Endodermal cell (in vitro differentiated cells): ENCODE measurements at regions not wholly inside any gene's neighbourhood (a gene's known extent, or its start where the extent isn't known, plus 50 kb on each side); places are given as distances from the start of the nearest gene placed in this dataset.
"Not testable (repeated sequence)": the region's sequence is repeated elsewhere in the genome, so short reads cannot be mapped to it uniquely, and the experiment has no call there.

Experiments
- DNase-seq: peaks from one replicate; pipeline ENCODE4 v3.0.0-alpha.2; 2017
- H3K27ac ChIP-seq: 2 replicates; pipeline ENCODE4 v1.5.1; 2013; ENCODE audit warnings: mild to moderate bottlenecking, low read depth, low read length, moderate library complexity
- H3K27me3 ChIP-seq: 2 replicates; pipeline ENCODE4 v1.6.1; 2013; ENCODE audit warnings: mild to moderate bottlenecking, low read length, moderate library complexity; ENCODE audit not compliant: insufficient read depth, control insufficient read depth, poor library complexity, severe bottlenecking
- H3K36me3 ChIP-seq: 2 replicates; pipeline ENCODE4 v1.7.0; 2013; ENCODE audit warnings: mild to moderate bottlenecking, low read length, moderate library complexity; ENCODE audit not compliant: control insufficient read depth, insufficient read depth
- H3K4me1 ChIP-seq: one replicate; pipeline ENCODE4 v1.7.0; 2013; ENCODE audit warnings: low read length; ENCODE audit not compliant: control insufficient read depth, insufficient read depth
- H3K4me3 ChIP-seq: 2 replicates; pipeline ENCODE4 v1.5.1; 2013; ENCODE audit warnings: mild to moderate bottlenecking, low read length, moderate library complexity
- H3K9ac ChIP-seq: 2 replicates; pipeline ENCODE4 v1.6.1; 2013; ENCODE audit warnings: mild to moderate bottlenecking, low read length, moderate library complexity; ENCODE audit not compliant: poor library complexity, severe bottlenecking; ENCODE audit errors: extremely low read depth
- H3K9me3 ChIP-seq: 2 replicates; pipeline ENCODE4 v1.6.1; 2013; ENCODE audit warnings: mild to moderate bottlenecking, low read length, moderate library complexity; ENCODE audit not compliant: control insufficient read depth
- H3K27ac Mint-ChIP-seq: 2 replicates; pipeline ENCODE4 v1.8.0; 2020; ENCODE audit warnings: mixed read lengths
- H3K27me3 Mint-ChIP-seq: 2 replicates; pipeline ENCODE4 v1.8.0; 2021; ENCODE audit warnings: mild to moderate bottlenecking, mixed read lengths; ENCODE audit not compliant: insufficient read depth
- H3K36me3 Mint-ChIP-seq: 2 replicates; pipeline ENCODE4 v1.8.0; 2020; ENCODE audit warnings: low read depth, mixed read lengths
- H3K4me1 Mint-ChIP-seq: 2 replicates; pipeline ENCODE4 v1.8.0; 2020; ENCODE audit warnings: mixed read lengths
- H3K4me3 Mint-ChIP-seq: 2 replicates; pipeline ENCODE4 v1.8.0; 2020; ENCODE audit warnings: mild to moderate bottlenecking, moderate library complexity, mixed read lengths
- H3K9me3 Mint-ChIP-seq: 2 replicates; pipeline ENCODE4 v1.8.0; 2020; ENCODE audit warnings: mild to moderate bottlenecking, mixed read lengths
- WGBS, 2 experiments: methylation state at CpG; one replicate each; pipeline versions ENCODE4 v1.1.5 to v1.1.7; 2013; ENCODE audit warnings: missing lambda C conversion rate in 2 of 2, mixed read lengths in 1 of 2; ENCODE audit not compliant: insufficient coverage in 1 of 2, insufficient read length in 1 of 2; 5-methylcytosine and 5-hydroxymethylcytosine counted together
- TF ChIP-seq, protein P1 (sequence below): fragments of 200-600 bp; sonication (generic); conservative IDR thresholded peaks from 2 replicates; pipeline ENCODE4 v1.5.0; 2021; ENCODE audit warnings: antibody characterized with exemption, mild to moderate bottlenecking

DNA sequence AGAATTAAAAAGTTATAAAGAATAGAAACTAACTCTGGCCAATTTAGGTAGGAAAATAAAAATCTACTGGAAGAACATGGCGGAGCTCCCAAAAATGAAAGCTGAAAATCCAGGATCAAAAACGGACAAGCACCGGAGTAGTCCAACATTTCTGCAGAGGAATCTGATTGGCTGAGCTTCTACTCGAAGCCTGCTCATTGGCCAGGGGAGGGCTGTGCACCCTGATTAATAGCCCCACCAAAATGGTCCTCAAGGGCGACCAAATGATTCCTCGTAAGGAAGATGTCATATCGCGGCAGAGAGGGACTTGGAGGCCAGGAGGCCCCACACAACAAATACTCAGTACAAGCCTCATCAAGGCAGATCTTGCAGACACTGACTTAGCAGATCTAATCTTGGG, 900.7 kb downstream of the UQCRFS1 start:
- Histone ChIP-seq H3K27ac (no peak overlapping the region), H3K27me3 (no peaks in the 10 kb centered on the region), H3K9ac (no peak overlapping the region), H3K36me3 (no peaks in the 10 kb centered on the region), H3K4me1 (no peaks in the 10 kb centered on the region), H3K9me3 (no peaks in the 10 kb centered on the region), H3K4me3 (no peak overlapping the region)
- no peaks in the 10 kb centered on the region for H3K9me3 Mint-ChIP-seq
- WGBS, 2 experiments, result 95 to 98% methylated on average over 8 of the region's 8 CpGs
- no peaks in the 10 kb centered on the region for H3K36me3 Mint-ChIP-seq
- peaks cover 31% of the 10 kb centered on the region for H3K4me1 Mint-ChIP-seq
- TF ChIP-seq, protein P1, sequence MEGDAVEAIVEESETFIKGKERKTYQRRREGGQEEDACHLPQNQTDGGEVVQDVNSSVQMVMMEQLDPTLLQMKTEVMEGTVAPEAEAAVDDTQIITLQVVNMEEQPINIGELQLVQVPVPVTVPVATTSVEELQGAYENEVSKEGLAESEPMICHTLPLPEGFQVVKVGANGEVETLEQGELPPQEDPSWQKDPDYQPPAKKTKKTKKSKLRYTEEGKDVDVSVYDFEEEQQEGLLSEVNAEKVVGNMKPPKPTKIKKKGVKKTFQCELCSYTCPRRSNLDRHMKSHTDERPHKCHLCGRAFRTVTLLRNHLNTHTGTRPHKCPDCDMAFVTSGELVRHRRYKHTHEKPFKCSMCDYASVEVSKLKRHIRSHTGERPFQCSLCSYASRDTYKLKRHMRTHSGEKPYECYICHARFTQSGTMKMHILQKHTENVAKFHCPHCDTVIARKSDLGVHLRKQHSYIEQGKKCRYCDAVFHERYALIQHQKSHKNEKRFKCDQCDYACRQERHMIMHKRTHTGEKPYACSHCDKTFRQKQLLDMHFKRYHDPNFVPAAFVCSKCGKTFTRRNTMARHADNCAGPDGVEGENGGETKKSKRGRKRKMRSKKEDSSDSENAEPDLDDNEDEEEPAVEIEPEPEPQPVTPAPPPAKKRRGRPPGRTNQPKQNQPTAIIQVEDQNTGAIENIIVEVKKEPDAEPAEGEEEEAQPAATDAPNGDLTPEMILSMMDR, result no peak
- no peak overlapping the region for H3K27ac Mint-ChIP-seq
- DNase-seq, result no peak
- H3K27me3 Mint-ChIP-seq, result no peaks in the 10 kb centered on the region
- H3K4me3 Mint-ChIP-seq, result no peak overlapping the region

DNA sequence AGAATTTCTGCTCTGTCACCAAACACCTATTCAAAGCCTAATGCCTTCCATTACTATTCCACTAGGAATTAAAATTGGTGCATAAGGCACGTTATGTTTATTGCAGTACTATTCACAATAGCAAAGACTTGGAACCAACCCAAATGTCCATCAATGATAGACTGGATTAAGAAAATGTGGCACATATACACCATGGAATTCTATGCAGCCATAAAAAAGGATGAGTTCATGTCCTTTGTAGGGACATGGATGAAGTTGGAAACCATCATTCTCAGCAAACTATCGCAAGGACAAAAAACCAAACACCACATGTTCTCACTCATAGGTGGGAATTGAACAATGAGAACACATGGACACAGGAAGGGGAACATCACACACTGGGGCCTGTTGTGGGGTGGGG, 902.1 kb downstream of the UQCRFS1 start:
- WGBS, 2 experiments, result 100% methylated on average over 1 of the region's 2 CpGs; no CpG with 5 or more reads in 1 of the 2 experiments
- H3K4me3 Mint-ChIP-seq, H3K36me3 Mint-ChIP-seq, H3K27me3 ChIP-seq, H3K4me1 ChIP-seq, H3K9ac ChIP-seq, H3K4me3 ChIP-seq, H3K9me3 ChIP-seq, H3K27ac Mint-ChIP-seq, H3K27ac ChIP-seq, DNase-seq, H3K36me3 ChIP-seq, H3K9me3 Mint-ChIP-seq, H3K27me3 Mint-ChIP-seq: not testable (repeated sequence)
- peaks cover 19% of the 10 kb centered on the region for H3K4me1 Mint-ChIP-seq

DNA sequence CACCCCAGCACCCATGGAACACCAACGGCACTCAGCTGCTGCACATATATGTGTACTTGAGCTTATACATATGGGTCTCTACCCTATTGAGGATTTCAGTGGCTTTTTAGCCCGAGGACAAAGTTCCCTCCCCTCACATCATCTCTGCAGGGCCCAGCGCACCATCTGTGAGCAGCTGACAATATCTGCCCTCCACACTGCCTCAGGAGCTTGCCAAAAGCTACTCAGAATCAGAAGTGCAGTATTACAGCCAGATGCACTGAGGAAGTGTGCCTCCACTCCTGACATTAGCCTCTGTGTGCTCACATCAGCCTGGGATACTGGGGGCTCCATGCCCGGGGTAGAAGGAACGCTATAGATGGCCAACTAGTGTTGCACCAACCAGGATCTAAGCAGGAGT, 903.9 kb downstream of the UQCRFS1 start:
- 94 to 95% methylated on average over 3 to 5 of the region's 5 CpGs for WGBS, 2 experiments
- no peak overlapping the region for H3K9ac ChIP-seq
- H3K27ac Mint-ChIP-seq, result no peak overlapping the region
- no peak for DNase-seq
- H3K36me3 ChIP-seq, result no peaks in the 10 kb centered on the region
- no peak overlapping the region for H3K4me3 ChIP-seq
- TF ChIP-seq, protein P1, result no peak
- H3K27ac ChIP-seq, result no peak overlapping the region
- H3K9me3 Mint-ChIP-seq, result no peaks in the 10 kb centered on the region
- no peaks in the 10 kb centered on the region for H3K9me3 ChIP-seq
- H3K4me1 Mint-ChIP-seq, result peaks cover 4% of the 10 kb centered on the region
- no peaks in the 10 kb centered on the region for H3K36me3 Mint-ChIP-seq
- H3K27me3 Mint-ChIP-seq, result no peaks in the 10 kb centered on the region
- no peaks in the 10 kb centered on the region for H3K4me1 ChIP-seq
- H3K27me3 ChIP-seq, result no peaks in the 10 kb centered on the region
- H3K4me3 Mint-ChIP-seq, result no peak overlapping the region

DNA sequence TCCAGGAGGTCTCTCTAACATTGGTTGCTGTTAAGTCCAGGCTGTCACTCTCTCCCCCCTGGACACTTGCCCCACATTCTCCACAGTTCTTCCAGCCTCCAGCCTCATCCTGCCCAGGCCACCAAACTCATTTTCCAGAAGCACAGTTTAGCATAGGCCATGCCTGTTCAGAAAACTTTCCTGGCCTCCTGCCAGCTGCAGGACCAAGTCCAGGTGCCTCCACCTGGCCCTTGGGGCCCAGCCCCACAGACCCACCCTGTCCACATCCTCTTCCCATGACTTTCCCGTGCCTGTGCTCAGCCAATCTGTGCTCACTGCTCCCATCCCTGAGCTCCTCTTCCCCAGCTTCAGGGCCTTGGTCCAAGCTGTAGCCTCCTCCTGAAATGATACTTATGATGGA, 905.0 kb downstream of the UQCRFS1 start:
- TF ChIP-seq, protein P1, result no peak
- H3K4me3 Mint-ChIP-seq, result no peak overlapping the region
- Histone ChIP-seq H3K9me3 (no peaks in the 10 kb centered on the region), H3K27me3 (no peaks in the 10 kb centered on the region), H3K27ac (no peak overlapping the region), H3K36me3 (no peaks in the 10 kb centered on the region), H3K4me1 (no peaks in the 10 kb centered on the region), H3K9ac (no peak overlapping the region), H3K4me3 (no peak overlapping the region)
- 95% methylated on average over 1 of the region's 1 CpG; no CpG with 5 or more reads in 1 of the 2 experiments for WGBS, 2 experiments
- H3K27ac Mint-ChIP-seq, result no peak overlapping the region
- H3K9me3 Mint-ChIP-seq, result no peaks in the 10 kb centered on the region
- H3K36me3 Mint-ChIP-seq, result no peaks in the 10 kb centered on the region
- no peaks in the 10 kb centered on the region for H3K27me3 Mint-ChIP-seq
- H3K4me1 Mint-ChIP-seq, result no peaks in the 10 kb centered on the region
- no peak for DNase-seq
